ENCODE measurements at regions not wholly inside any gene's neighbourhood (a gene's known extent, or its start where the extent isn't known, plus 50 kb on each side); places are given as distances from the start of the nearest gene placed in this dataset.

DNA sequence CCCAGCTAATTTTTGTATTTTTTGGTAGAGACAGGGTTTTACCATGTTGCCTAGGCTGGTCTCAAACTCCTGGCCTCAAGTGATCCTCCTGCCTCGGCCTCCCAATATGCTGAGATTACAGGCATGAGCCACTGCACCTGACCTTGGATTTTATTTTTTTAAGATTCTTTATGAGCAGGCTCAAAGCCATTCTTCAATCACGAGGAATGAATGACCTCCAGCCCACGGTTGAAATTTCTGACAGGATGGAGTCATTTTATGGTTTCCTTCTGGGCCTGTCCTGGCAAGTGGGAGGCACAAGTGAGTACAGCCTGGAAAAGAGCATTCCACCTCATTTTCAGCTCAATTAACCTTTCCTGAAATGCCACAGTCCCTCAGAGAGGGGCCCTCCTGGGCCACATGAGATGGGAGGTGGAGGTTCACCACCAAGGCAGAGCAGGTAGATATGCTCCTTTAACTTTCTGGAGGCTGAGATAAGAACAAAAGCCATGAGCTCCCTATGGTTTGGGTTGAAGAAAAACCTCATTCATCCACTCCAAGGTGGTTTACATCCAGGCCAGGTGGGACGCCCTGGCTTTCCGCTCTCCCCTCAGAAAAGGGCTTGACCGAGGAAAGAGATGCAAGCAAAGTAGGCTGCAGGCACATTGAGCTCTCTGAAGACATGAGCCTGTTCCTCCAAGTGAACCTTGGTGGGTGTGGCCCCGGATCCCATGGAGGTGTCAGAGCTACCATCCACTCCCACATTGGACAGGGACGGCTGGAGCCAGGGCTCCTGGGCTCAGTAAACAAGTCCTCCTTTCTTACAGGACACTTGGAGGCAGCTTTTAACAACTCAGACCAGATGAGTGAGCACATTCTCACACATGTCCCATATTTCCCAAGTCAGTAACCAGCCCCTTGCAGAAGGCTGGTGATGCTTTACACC, 208.5 kb upstream of the SSTR4 start:
- Histone ChIP-seq H3K9me3 (ENCODE audit: low read depth) (no peaks in the 10 kb centered on the region), H3K36me3 (no peaks in the 10 kb centered on the region), H3K27ac (no peak overlapping the region), H3K79me2 (ENCODE audit: low read depth) (no peaks in the 10 kb centered on the region), H4K20me1 (ENCODE audit: low read depth) (no peaks in the 10 kb centered on the region), H3K9ac (no peak overlapping the region), H3K4me1 (peaks cover 4% of the 10 kb centered on the region), H2AFZ (replicated peaks) (no peak overlapping the region), H3F3A (ENCODE audit: low read depth) (no peaks in the 10 kb centered on the region), H3K4me3 (no peak overlapping the region), H3K4me2 (no peak overlapping the region), H3K27me3 (no peaks in the 10 kb centered on the region)
- no peak for DNase-seq (ENCODE audit: low spot score)
- Mint-ChIP-seq H3K36me3 (no peaks in the 10 kb centered on the region), H3K27me3 (ENCODE audit: insufficient read depth, low read depth) (peaks cover under 1% of the 10 kb centered on the region), H3K9me3 (peaks cover 4% of the 10 kb centered on the region), H3K27ac (no peak overlapping the region), H3K4me3 (no peak overlapping the region), H3K4me1 (peaks cover 25% of the 10 kb centered on the region)
- TF ChIP-seq CTCF (IDR thresholded peaks at IDR 0.05) (no peak), EZH2phosphoT487 (IDR thresholded peaks at IDR 0.05) (no peak), EZH2 (IDR thresholded peaks at IDR 0.05) (no peak)

- H3K27ac Mint-ChIP-seq = no peak overlapping the region
- no peaks in the 10 kb centered on the region for H3K9me3 ChIP-seq (ENCODE audit: low read depth)
- TF ChIP-seq EZH2 (IDR thresholded peaks at IDR 0.05) (no peak), CTCF (IDR thresholded peaks at IDR 0.05) (no peak), EZH2phosphoT487 (IDR thresholded peaks at IDR 0.05) (no peak)
- H3K36me3 Mint-ChIP-seq = no peaks in the 10 kb centered on the region
- peaks cover 4% of the 10 kb centered on the region for H3K9me3 Mint-ChIP-seq
- no peaks in the 10 kb centered on the region for H3F3A ChIP-seq (ENCODE audit: low read depth)
- peaks cover 11% of the 10 kb centered on the region for H3K4me1 Mint-ChIP-seq
- no peaks in the 10 kb centered on the region for H4K20me1 ChIP-seq (ENCODE audit: low read depth)
- no peaks in the 10 kb centered on the region for H3K36me3 ChIP-seq
- peaks cover 2% of the 10 kb centered on the region for H3K27me3 Mint-ChIP-seq (ENCODE audit: insufficient read depth, low read depth)
- no peaks in the 10 kb centered on the region for H3K79me2 ChIP-seq (ENCODE audit: low read depth)
- H3K4me2 ChIP-seq = no peak overlapping the region
- H3K27ac ChIP-seq = no peak overlapping the region
- no peak overlapping the region for H3K4me3 ChIP-seq
- H3K4me3 Mint-ChIP-seq = no peak overlapping the region
- no peak overlapping the region for H3K9ac ChIP-seq
- H3K4me1 ChIP-seq = no peaks in the 10 kb centered on the region
- no peaks in the 10 kb centered on the region for H3K27me3 ChIP-seq
- DNase-seq (ENCODE audit: low spot score) = no peak
- H2AFZ ChIP-seq (replicated peaks) = no peak overlapping the region
Observed at GRCh38 chr20:22827916-22828315, 207.2 kb upstream of the SSTR4 start.

DNA sequence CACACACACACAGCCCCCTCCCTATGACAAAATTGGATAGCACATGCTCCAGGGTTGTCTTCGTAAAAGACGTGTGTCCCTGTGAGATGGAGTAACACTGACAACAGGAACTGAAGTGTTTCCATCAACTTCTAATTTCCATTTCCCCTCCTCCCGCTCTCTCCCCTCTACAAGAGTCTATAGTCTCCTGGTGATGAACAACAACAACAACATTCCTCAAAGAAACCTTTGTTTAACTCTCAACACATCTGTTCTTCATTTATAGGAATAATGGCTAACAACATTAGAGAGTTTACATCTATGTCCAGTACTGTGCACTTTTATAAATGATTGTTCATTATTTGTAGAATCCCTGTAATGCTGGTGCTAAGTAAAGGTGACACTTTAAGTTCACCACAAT, 205.8 kb upstream of the SSTR4 start:
- no peaks in the 10 kb centered on the region for H4K20me1 ChIP-seq (ENCODE audit: low read depth)
- no peak for TF ChIP-seq CTCF (IDR thresholded peaks at IDR 0.05)
- TF ChIP-seq EZH2phosphoT487 (IDR thresholded peaks at IDR 0.05) = no peak
- TF ChIP-seq EZH2 (IDR thresholded peaks at IDR 0.05) = no peak
- H3K27ac Mint-ChIP-seq = no peak overlapping the region

More for the DNA sequence above, 205.8 kb upstream of the SSTR4 start:
- DNase-seq (ENCODE audit: low spot score) = no peak
- no peak overlapping the region for H2AFZ ChIP-seq (replicated peaks)
- no peaks in the 10 kb centered on the region for H3K36me3 ChIP-seq
- no peak overlapping the region for H3K27ac ChIP-seq
- peaks cover 4% of the 10 kb centered on the region for H3K9me3 Mint-ChIP-seq
- H3K4me3 ChIP-seq = no peak overlapping the region
- no peak overlapping the region for H3K4me3 Mint-ChIP-seq
- no peaks in the 10 kb centered on the region for H3K27me3 ChIP-seq
- H3K9me3 ChIP-seq (ENCODE audit: low read depth) = no peaks in the 10 kb centered on the region
- H3F3A ChIP-seq (ENCODE audit: low read depth) = no peaks in the 10 kb centered on the region
- H3K36me3 Mint-ChIP-seq = no peaks in the 10 kb centered on the region
- H3K27me3 Mint-ChIP-seq (ENCODE audit: insufficient read depth, low read depth) = peaks cover 2% of the 10 kb centered on the region
- H3K9ac ChIP-seq = no peak overlapping the region
- H3K4me1 Mint-ChIP-seq = no peaks in the 10 kb centered on the region
- no peak overlapping the region for H3K4me2 ChIP-seq
- no peaks in the 10 kb centered on the region for H3K79me2 ChIP-seq (ENCODE audit: low read depth)
- no peaks in the 10 kb centered on the region for H3K4me1 ChIP-seq
